CD4-positive, alpha-beta T cell (primary cell): ENCODE measurements at regions not wholly inside any gene's neighbourhood (a gene's known extent, or its start where the extent isn't known, plus 50 kb on each side); places are given as distances from the start of the nearest gene placed in this dataset.
A peak's percentile ranks its signal among the peaks of the same experiment; 100 is the strongest.

Experiments
- ATAC-seq: fragments of 200-7000 bp; cut with Tn5 transposase; one replicate; pipeline ENCODE4 v1.10.0; 2022; ENCODE audit warnings: mild to moderate bottlenecking; ENCODE audit not compliant: poor library complexity
- CTCF ChIA-PET: fragments of 350-600 bp; sonication (Branson Sonifier 250); formaldehyde crosslinking; loops from one replicate; lab custom pipeline; 2021; ENCODE audit warnings: antibody characterized with exemption, inconsistent platforms; lab: Charles Lee
- POLR2A ChIA-PET: fragments of 350-600 bp; sonication (Branson Sonifier 250); formaldehyde crosslinking; loops from one replicate; lab custom pipeline; 2021; ENCODE audit warnings: antibody characterized with exemption, inconsistent platforms; lab: Charles Lee
- DNase-seq, 14 experiments: peaks; one replicate each; pipeline ENCODE4 v3.0.0-alpha.2; 2013 to 2020; ENCODE audit warnings: mixed read lengths in 2 of 14
- H3K27ac ChIP-seq, 2 donors: one replicate each; pipeline versions ENCODE4 v1.5.1 to v1.7.0; 2013; ENCODE audit warnings: low read length in 2 of 2, low read depth in 1 of 2, mild to moderate bottlenecking in 1 of 2
- H3K27me3 ChIP-seq, 2 experiments: 1 replicate in 1 of 2; 2 replicates in 1 of 2; pipeline versions ENCODE4 v1.6.1 to v1.7.0; 2013; ENCODE audit warnings: low read length in 2 of 2, control low read depth in 1 of 2, mild to moderate bottlenecking in 1 of 2, moderate library complexity in 1 of 2; ENCODE audit not compliant: insufficient read depth in 2 of 2, control insufficient read depth in 1 of 2
- H3K36me3 ChIP-seq: one replicate; pipeline ENCODE4 v1.6.1; 2013; ENCODE audit warnings: low read length, control low read depth; ENCODE audit not compliant: insufficient read depth
- H3K4me1 ChIP-seq: one replicate; pipeline ENCODE4 v1.6.1; 2013; ENCODE audit warnings: low read length, control low read depth; ENCODE audit not compliant: insufficient read depth
- H3K4me3 ChIP-seq: one replicate; pipeline ENCODE4 v1.5.1; 2013; ENCODE audit warnings: mild to moderate bottlenecking, low read length, moderate library complexity
- H3K9me3 ChIP-seq, 2 experiments: 1 replicate in 1 of 2; 2 replicates in 1 of 2; pipeline versions ENCODE4 v1.6.1 to v1.7.0; 2013; ENCODE audit warnings: low read length in 2 of 2, mild to moderate bottlenecking in 2 of 2, control low read depth in 1 of 2, moderate library complexity in 1 of 2; ENCODE audit not compliant: control insufficient read depth in 1 of 2, insufficient read depth in 1 of 2
- H3K27ac Mint-ChIP-seq: one replicate; pipeline ENCODE4 v1.8.0; 2020; ENCODE audit warnings: mixed read lengths
- H3K27me3 Mint-ChIP-seq: one replicate; pipeline ENCODE4 v1.8.0; 2021; ENCODE audit warnings: mixed read lengths
- H3K36me3 Mint-ChIP-seq: one replicate; pipeline ENCODE4 v1.8.0; 2021; ENCODE audit warnings: low read depth, mixed read lengths
- H3K4me1 Mint-ChIP-seq: one replicate; pipeline ENCODE4 v1.8.0; 2021; ENCODE audit warnings: low read depth, mixed read lengths
- H3K4me3 Mint-ChIP-seq: one replicate; pipeline ENCODE4 v1.8.0; 2020; ENCODE audit warnings: mild to moderate bottlenecking, mixed read lengths
- H3K9me3 Mint-ChIP-seq: one replicate; pipeline ENCODE4 v1.8.0; 2020; ENCODE audit warnings: mixed read lengths
- intact Hi-C, 2 experiments: fragments of 100-400 bp; cut with DNase I in 1 of 2; cut with micrococcal nuclease in 1 of 2; formaldehyde crosslinking; loops; one replicate each; pipeline versions ENCODE4 v1.15.1 to v1.9.0; 2023 to 2025; cut with DNase I, micrococcal nuclease
- TF ChIP-seq, protein P1 (sequence below): fragments of 200-600 bp; IDR thresholded peaks from one replicate; pipeline ENCODE4 v1.8.0; 2022; ENCODE audit warnings: antibody characterized with exemption, mild to moderate bottlenecking

GRCh38 chr3:139111392-139112229 is 66.9 kb upstream of the PRR23C start:
- Histone ChIP-seq H3K4me3 (no peak overlapping the region), H3K27me3 (peaks cover 2 to 7% of the 10 kb centered on the region in 2 experiments), H3K4me1 (peaks cover 8% of the 10 kb centered on the region), H3K9me3 (no peaks in the 10 kb centered on the region), H3K27ac (no peak overlapping the region), H3K36me3 (no peaks in the 10 kb centered on the region)
- intact Hi-C loops: loop anchor here (2.0 to 10.0 kb wide), 2 partner anchors 217 to 1753 kb away; no protein-coding TSS in a partner anchor
- ChIA-PET POLR2A (interaction anchor here (1.0 kb wide), 1 partner anchor 16 kb away, joined by 4 read pairs; no protein-coding TSS in a partner anchor), CTCF (interaction anchor here (1.0 to 1.1 kb wide), 2 partner anchors 10 to 44 kb away, joined by 3 read pairs; no protein-coding TSS in a partner anchor)
- DNase-seq: peak; percentile 14 to 64 (median 42)
- H3K27me3 Mint-ChIP-seq: peaks cover 31% of the 10 kb centered on the region
- TF ChIP-seq, protein P1, sequence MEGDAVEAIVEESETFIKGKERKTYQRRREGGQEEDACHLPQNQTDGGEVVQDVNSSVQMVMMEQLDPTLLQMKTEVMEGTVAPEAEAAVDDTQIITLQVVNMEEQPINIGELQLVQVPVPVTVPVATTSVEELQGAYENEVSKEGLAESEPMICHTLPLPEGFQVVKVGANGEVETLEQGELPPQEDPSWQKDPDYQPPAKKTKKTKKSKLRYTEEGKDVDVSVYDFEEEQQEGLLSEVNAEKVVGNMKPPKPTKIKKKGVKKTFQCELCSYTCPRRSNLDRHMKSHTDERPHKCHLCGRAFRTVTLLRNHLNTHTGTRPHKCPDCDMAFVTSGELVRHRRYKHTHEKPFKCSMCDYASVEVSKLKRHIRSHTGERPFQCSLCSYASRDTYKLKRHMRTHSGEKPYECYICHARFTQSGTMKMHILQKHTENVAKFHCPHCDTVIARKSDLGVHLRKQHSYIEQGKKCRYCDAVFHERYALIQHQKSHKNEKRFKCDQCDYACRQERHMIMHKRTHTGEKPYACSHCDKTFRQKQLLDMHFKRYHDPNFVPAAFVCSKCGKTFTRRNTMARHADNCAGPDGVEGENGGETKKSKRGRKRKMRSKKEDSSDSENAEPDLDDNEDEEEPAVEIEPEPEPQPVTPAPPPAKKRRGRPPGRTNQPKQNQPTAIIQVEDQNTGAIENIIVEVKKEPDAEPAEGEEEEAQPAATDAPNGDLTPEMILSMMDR: peak; percentile 53
- no peak overlapping the region for H3K4me3 Mint-ChIP-seq
- no peaks in the 10 kb centered on the region for H3K9me3 Mint-ChIP-seq
- no peaks in the 10 kb centered on the region for H3K36me3 Mint-ChIP-seq
- ATAC-seq: peak; percentile 48
- H3K27ac Mint-ChIP-seq: no peak overlapping the region
- H3K4me1 Mint-ChIP-seq: peaks cover 7% of the 10 kb centered on the region

DNA sequence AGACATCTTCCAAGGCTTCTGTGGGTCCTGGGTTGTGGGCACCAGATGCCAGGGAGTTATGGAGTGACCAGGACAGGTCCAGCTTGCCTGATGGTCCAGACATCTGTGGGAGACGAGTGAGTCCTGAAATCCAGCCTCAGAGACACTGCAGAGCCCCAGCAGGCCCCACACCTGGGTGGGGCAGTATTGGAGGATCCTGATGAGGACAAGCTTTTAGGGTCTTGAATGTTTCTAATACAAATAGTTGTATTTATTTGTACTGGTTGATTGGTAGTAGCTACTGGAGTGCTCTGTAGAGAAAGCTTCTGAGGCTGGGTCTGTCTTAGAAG is 67.5 kb upstream of the PRR23C start:
- Mint-ChIP-seq H3K4me1 (peaks cover 7% of the 10 kb centered on the region), H3K27me3 (peaks cover 31% of the 10 kb centered on the region), H3K36me3 (no peaks in the 10 kb centered on the region), H3K27ac (no peak overlapping the region), H3K9me3 (no peaks in the 10 kb centered on the region), H3K4me3 (no peak overlapping the region)
- ChIA-PET POLR2A (interaction anchor here (1.0 kb wide), 1 partner anchor 15 kb away, joined by 4 read pairs; no protein-coding TSS in a partner anchor), CTCF (interaction anchor here (1.0 kb wide), 1 partner anchor 44 kb away, joined by 3 read pairs; no protein-coding TSS in a partner anchor)
- TF ChIP-seq, protein P1: peak; percentile 5
- H3K4me3 ChIP-seq: no peak overlapping the region
- H3K4me1 ChIP-seq: peaks cover 8% of the 10 kb centered on the region
- intact Hi-C loops: loop anchor here (2.0 to 10.0 kb wide), 2 partner anchors 217 to 1753 kb away; no protein-coding TSS in a partner anchor
- no peak for ATAC-seq
- DNase-seq: no peak
- H3K27me3 ChIP-seq: peaks cover 2 to 7% of the 10 kb centered on the region in 2 experiments
- no peaks in the 10 kb centered on the region for H3K36me3 ChIP-seq
- no peaks in the 10 kb centered on the region for H3K9me3 ChIP-seq
- no peak overlapping the region for H3K27ac ChIP-seq

- no peak overlapping the region for H3K4me3 ChIP-seq
- ATAC-seq (peak; percentile 15), DNase-seq (no peak)
- H3K36me3 ChIP-seq: no peaks in the 10 kb centered on the region
- POLR2A ChIA-PET: interaction anchor here (0.6 kb wide), 1 partner anchor 47 kb away, joined by 3 read pairs; no protein-coding TSS in a partner anchor
- Mint-ChIP-seq H3K4me3 (no peak overlapping the region), H3K9me3 (no peaks in the 10 kb centered on the region), H3K4me1 (peaks cover 7% of the 10 kb centered on the region), H3K27me3 (peaks cover 31% of the 10 kb centered on the region), H3K36me3 (no peaks in the 10 kb centered on the region), H3K27ac (no peak overlapping the region)
- H3K4me1 ChIP-seq: peaks cover 8% of the 10 kb centered on the region
- CTCF ChIA-PET: no interaction called here
- peaks cover 0 to 6% of the 10 kb centered on the region in 2 experiments for H3K27me3 ChIP-seq
- no peaks in the 10 kb centered on the region for H3K9me3 ChIP-seq
- no peak overlapping the region for H3K27ac ChIP-seq
- intact Hi-C loops: loop anchor here (2.0 to 10.0 kb wide), 2 partner anchors 215 to 1751 kb away; no protein-coding TSS in a partner anchor
- TF ChIP-seq, protein P1: no peak
These were observed 68.7 kb upstream of the PRR23C start for GRCh38 chr3:139113231-139113992.
